ENCODE measurements at regions not wholly inside any gene's neighbourhood (a gene's known extent, or its start where the extent isn't known, plus 50 kb on each side); places are given as distances from the start of the nearest gene placed in this dataset.

DNA sequence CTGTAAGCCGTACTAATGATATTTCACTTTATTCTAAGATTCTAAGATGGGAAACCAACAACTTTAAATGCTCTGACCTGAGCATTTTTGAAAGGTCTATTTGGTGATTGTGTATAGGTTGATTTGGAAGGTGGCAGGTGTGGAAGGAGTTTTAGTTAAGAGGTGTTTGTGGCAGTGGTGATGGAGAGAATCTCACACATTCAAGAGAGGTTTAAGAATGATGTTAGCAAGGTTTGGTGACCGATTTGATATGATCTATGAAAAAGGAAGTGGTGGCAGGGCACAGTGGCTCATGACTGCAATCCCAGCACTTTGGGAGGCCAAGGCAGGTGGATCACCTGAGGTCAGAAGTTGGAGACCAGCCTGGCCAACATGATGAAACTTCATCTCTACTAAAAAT, 319.2 kb upstream of the CD180 start:
- ATAC-seq = no peak
- peaks cover 0 to 6% (median 0%) of the 10 kb centered on the region in 9 donors for H3K4me1 ChIP-seq
- H3K4me3 ChIP-seq = no peak overlapping the region
- H3K36me3 ChIP-seq = no peaks in the 10 kb centered on the region
- intact Hi-C loops (cut with DNase I) = no loop called here
- 90 to 91% methylated on average over 2 of the region's 2 CpGs for WGBS, 2 donors
- no peak for DNase-seq
- H3K27me3 ChIP-seq = no peaks in the 10 kb centered on the region
- H3K9me3 ChIP-seq = no peaks in the 10 kb centered on the region
- TF ChIP-seq CTCF (IDR thresholded peaks at IDR 0.05) = no peak
- H3K27ac ChIP-seq = peak overlapping the region in 1 of 10 donors; percentile 42

DNA sequence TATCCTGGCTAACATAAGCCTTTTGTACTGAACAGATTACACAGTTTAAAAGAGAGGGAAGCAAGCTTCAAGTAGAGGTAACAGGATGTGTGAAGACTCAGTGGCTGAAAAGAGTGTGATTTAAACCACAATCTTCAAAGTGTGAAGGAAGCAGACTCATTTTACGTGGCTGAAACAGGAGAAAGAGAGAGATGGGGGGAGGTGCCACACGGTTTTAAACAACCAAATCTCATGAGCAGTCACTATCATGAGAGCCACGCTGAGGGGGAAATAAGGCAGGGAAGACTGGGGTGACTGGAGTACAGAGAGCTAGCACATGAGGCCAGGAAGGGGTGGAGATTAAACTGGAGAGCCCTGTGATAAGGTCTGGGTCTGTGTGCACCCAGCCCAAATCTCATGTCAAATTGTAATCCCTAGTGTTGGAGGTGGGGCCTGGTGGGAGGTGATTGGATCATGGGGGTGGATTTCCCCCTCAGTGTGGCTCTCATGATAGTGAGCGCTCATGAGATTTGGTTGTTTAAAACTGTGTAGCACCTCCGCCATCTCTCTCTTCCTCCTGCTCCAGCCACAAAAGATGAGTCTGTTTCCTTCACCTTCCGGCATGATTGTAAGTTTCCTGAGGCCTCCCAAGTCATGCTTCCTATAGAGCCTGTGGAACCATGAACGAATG, 318.6 kb upstream of the CD180 start:
- Histone ChIP-seq H3K9me3 (no peaks in the 10 kb centered on the region), H3K27ac (peak overlapping the region in 1 of 10 donors; percentile 42), H3K4me1 (peaks cover 0 to 6% (median 0%) of the 10 kb centered on the region in 9 donors), H3K27me3 (no peaks in the 10 kb centered on the region), H3K4me3 (no peak overlapping the region), H3K36me3 (no peaks in the 10 kb centered on the region)
- WGBS, 2 donors = 77 to 90% methylated on average over 7 of the region's 7 CpGs
- intact Hi-C loops (cut with DNase I) = no loop called here
- ATAC-seq (no peak), DNase-seq (no peak)
- TF ChIP-seq CTCF (IDR thresholded peaks at IDR 0.05) = no peak

GRCh38 chr5:67512758-67513157, 316.2 kb upstream of the CD180 start:
- 85 to 91% methylated on average over 1 of the region's 1 CpG for WGBS, 2 donors
- Histone ChIP-seq H3K27ac (no peak overlapping the region), H3K36me3 (no peaks in the 10 kb centered on the region), H3K27me3 (no peaks in the 10 kb centered on the region), H3K9me3 (no peaks in the 10 kb centered on the region), H3K4me3 (no peak overlapping the region), H3K4me1 (peaks cover 0 to 6% (median 0%) of the 10 kb centered on the region in 9 donors)
- intact Hi-C loops (cut with DNase I) = no loop called here
- ATAC-seq (no peak), DNase-seq (no peak)
- TF ChIP-seq CTCF (IDR thresholded peaks at IDR 0.05) = no peak

- H3K4me3 ChIP-seq = no peak overlapping the region
- no peaks in the 10 kb centered on the region for H3K36me3 ChIP-seq
- H3K27ac ChIP-seq = no peak overlapping the region
- no peaks in the 10 kb centered on the region for H3K9me3 ChIP-seq
- TF ChIP-seq CTCF (IDR thresholded peaks at IDR 0.05) = no peak
- WGBS, 2 donors = 78 to 87% methylated on average over 1 of the region's 1 CpG
- ATAC-seq (no peak), DNase-seq (no peak)
- H3K4me1 ChIP-seq = peaks cover 0 to 5% (median 0%) of the 10 kb centered on the region in 9 donors
- no peaks in the 10 kb centered on the region for H3K27me3 ChIP-seq
- intact Hi-C loops (cut with DNase I) = no loop called here
Observed at GRCh38 chr5:67511911-67512310, 315.3 kb upstream of the CD180 start.

Data from heart right ventricle (tissue), 16 donors.